ENCODE measurements at regions not wholly inside any gene's neighbourhood (a gene's known extent, or its start where the extent isn't known, plus 50 kb on each side); places are given as distances from the start of the nearest gene placed in this dataset.

DNA sequence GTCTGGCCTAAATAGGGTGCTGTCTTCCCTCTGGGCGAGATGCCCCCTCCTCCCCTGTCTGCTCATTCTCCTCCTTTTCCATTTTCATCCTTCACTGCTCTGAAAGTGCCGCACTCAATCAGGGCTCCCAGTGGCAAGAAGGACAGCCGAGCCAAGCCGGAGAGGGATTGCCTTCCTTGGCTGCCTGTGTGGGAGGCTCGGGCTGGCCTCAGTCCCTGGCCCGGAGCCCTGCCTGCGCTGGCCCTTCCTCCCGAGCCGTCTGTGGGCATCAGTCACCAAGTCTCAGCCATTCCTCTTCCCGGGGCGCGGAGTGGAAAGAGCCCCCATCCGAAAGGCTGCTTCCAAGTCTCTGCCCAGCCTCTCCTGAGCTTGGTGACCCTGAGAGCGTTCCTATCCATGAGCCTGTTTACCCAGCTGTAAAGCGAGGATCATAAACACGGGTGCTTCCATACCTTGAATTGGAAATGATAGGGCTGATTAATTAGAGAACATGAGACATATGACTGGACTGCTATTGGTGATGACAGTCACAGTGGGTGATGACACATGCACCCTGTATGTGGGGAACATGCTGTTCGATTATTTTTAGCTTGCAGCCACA is 59.1 kb upstream of the TLE3 start:
- Histone ChIP-seq H3K9me3 (no peaks in the 10 kb centered on the region), H3K27me3 (no peaks in the 10 kb centered on the region), H3K4me3 (no peak overlapping the region), H3K4me1 (peaks cover 0 to 12% (median 0%) of the 10 kb centered on the region in 4 donors), H3K36me3 (no peaks in the 10 kb centered on the region), H3K27ac (no peak overlapping the region)
- ATAC-seq (no peak), DNase-seq (no peak)
- 86% methylated on average over 8 of the region's 17 CpGs for WGBS (ENCODE audit: insufficient coverage, low coverage, low lambda C conversion rate, missing lambda C conversion rate)
- intact Hi-C loops (cut with DNase I) = no loop called here
- TF ChIP-seq, protein P1, sequence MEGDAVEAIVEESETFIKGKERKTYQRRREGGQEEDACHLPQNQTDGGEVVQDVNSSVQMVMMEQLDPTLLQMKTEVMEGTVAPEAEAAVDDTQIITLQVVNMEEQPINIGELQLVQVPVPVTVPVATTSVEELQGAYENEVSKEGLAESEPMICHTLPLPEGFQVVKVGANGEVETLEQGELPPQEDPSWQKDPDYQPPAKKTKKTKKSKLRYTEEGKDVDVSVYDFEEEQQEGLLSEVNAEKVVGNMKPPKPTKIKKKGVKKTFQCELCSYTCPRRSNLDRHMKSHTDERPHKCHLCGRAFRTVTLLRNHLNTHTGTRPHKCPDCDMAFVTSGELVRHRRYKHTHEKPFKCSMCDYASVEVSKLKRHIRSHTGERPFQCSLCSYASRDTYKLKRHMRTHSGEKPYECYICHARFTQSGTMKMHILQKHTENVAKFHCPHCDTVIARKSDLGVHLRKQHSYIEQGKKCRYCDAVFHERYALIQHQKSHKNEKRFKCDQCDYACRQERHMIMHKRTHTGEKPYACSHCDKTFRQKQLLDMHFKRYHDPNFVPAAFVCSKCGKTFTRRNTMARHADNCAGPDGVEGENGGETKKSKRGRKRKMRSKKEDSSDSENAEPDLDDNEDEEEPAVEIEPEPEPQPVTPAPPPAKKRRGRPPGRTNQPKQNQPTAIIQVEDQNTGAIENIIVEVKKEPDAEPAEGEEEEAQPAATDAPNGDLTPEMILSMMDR (IDR thresholded peaks at IDR 0.05) = no peak
- TF ChIP-seq POLR2A (IDR thresholded peaks at IDR 0.05) = no peak

DNA sequence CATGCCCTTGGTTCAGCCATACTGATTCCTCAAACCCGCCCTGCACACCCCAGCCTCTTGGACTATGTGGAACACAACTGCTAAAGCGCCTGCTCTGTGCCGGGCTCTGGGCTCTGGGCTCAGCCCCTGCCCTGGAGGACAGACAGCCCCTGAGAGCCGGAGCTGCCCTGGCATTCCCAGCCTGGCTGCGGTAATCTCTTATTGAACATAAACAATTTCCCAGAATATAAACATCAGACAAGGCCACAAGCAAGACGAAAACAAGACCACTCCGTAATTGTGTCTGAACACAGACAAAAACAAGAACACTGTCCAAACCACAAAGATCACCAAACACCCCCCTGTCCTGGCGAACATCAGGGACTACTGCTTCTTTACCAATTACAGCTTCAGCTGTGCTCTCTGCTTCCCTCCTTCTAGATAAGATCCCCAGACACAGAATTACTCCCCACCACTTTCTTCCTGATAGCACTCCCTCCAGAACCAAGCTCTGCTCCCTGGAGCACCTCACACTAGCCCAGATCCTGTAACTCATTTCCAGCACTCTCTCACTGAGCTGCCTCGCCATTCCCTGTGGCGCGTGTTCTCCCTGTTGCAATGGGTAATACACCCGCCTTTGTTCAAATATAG is 57.1 kb upstream of the TLE3 start:
- H3K27me3 ChIP-seq = no peaks in the 10 kb centered on the region
- DNase-seq (no peak), ATAC-seq (peak in 3 of 4 donors; percentile 11 to 48 (median 41))
- 68% methylated on average over 7 of the region's 12 CpGs for WGBS (ENCODE audit: insufficient coverage, low coverage, low lambda C conversion rate, missing lambda C conversion rate)
- H3K27ac ChIP-seq = no peak overlapping the region
- TF ChIP-seq, protein P1 (IDR thresholded peaks at IDR 0.05) = no peak
- no peak for TF ChIP-seq POLR2A (IDR thresholded peaks at IDR 0.05)
- H3K4me3 ChIP-seq = no peak overlapping the region
- H3K4me1 ChIP-seq = peaks cover 0 to 28% (median 0%) of the 10 kb centered on the region in 4 donors
- H3K9me3 ChIP-seq = no peaks in the 10 kb centered on the region
- no peaks in the 10 kb centered on the region for H3K36me3 ChIP-seq
- intact Hi-C loops (cut with DNase I) = no loop called here

DNA sequence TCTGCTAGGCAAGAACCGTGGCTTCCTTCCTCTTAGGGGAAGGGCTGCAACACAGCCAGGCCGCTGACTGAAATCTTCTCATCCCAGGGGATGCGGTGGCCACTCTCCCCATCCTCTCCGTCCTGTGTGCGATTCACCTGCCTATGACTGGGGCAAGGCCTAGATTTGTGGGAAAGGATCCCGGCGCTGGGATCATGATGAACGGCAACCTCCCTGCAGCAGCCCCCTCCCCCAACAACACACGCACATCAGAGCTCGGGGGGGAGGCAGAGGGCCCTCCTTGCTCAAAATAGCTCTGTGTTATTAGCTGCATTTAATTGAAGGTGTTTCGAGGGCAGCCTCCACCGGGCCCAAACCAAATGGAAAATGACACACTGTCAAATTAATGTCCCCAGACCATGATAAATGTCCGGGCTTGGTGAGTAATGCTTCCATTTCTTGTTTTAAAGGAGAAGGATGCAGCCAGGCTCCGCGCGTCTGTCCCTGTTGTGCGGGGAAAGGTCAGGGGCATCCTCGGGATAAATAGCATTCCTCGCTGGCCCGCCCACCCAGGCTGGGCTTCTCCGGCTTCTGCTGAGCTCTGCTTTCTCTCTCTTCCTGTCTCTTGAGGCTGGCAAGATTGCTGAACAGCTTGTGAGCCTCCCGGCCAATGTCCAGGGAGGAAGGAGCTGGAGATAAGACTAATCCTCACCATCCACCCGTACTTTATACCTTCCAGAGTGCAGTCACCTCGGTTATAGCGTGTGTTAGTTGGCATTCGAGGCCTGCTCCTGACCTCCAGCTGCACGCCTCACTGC is 56.4 kb upstream of the TLE3 start:
- peak in 1 of 3 donors; percentile 53 for DNase-seq
- 54% methylated on average over 20 of the region's 27 CpGs for WGBS (ENCODE audit: insufficient coverage, low coverage, low lambda C conversion rate, missing lambda C conversion rate)
- Histone ChIP-seq H3K4me3 (no peak overlapping the region), H3K4me1 (peaks cover 0 to 23% (median 0%) of the 10 kb centered on the region in 4 donors), H3K27ac (no peak overlapping the region), H3K27me3 (no peaks in the 10 kb centered on the region), H3K9me3 (no peaks in the 10 kb centered on the region), H3K36me3 (no peaks in the 10 kb centered on the region)
- intact Hi-C loops (cut with DNase I) = no loop called here
- ATAC-seq = peak; percentile 48 to 78 (median 57)
- TF ChIP-seq, protein P1 (IDR thresholded peaks at IDR 0.05) = no peak
- TF ChIP-seq POLR2A (IDR thresholded peaks at IDR 0.05) = no peak

DNA sequence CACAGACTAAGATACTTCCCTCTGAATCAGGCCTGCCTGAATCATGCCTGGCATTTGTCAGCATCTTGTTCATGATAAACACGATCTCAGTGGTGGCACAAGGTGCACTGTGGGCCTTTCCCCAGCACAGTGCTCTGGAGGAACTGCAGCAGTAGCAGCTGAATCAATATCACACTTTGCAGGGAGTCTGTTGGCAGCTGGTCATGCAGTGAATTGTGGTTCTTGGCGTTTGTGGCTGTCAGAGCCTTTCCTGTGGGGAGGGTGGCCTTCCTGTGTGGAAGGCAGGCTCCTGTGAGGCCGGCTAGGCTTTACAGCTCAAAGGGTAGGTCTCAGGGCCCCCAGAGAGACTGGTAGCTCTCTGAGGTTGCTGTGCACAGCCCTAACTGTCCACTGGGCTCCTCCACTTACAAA is 54.4 kb upstream of the TLE3 start:
- intact Hi-C loops (cut with DNase I) = no loop called here
- no peak overlapping the region for H3K4me3 ChIP-seq
- DNase-seq (peak in 1 of 3 donors; percentile 46), ATAC-seq (peak; percentile 57 to 79 (median 70))
- H3K4me1 ChIP-seq = peaks cover 0 to 23% (median 0%) of the 10 kb centered on the region in 4 donors
- WGBS (ENCODE audit: insufficient coverage, low coverage, low lambda C conversion rate, missing lambda C conversion rate) = 0% methylated on average over 2 of the region's 3 CpGs
- peak overlapping the region in 1 of 3 donors; percentile 43 for H3K27ac ChIP-seq
- H3K36me3 ChIP-seq = no peaks in the 10 kb centered on the region
- TF ChIP-seq POLR2A (IDR thresholded peaks at IDR 0.05) = no peak
- TF ChIP-seq, protein P1 (IDR thresholded peaks at IDR 0.05) = no peak
- no peaks in the 10 kb centered on the region for H3K27me3 ChIP-seq
- no peaks in the 10 kb centered on the region for H3K9me3 ChIP-seq
